NCI-H2227 treated with DMSO at 0.1 percent for 48 hours (cell line): ENCODE measurements at regions not wholly inside any gene's neighbourhood (a gene's known extent, or its start where the extent isn't known, plus 50 kb on each side); places are given as distances from the start of the nearest gene placed in this dataset.

Experiments
- DNase-seq: peaks from one replicate; lab custom pipeline; 2025; lab: John Stamatoyannopoulos, UW

- DNase-seq: no peak
These were observed 51.2 kb upstream of the PCBD1 start for GRCh38 chr10:70939441-70940003.

GRCh38 chr10:70940834-70941568 is 52.6 kb upstream of the PCBD1 start:
- DNase-seq: peak; percentile 2

- DNase-seq: no peak
These were observed 53.8 kb upstream of the PCBD1 start for GRCh38 chr10:70942125-70942524.

- DNase-seq: no peak
These were observed 54.4 kb upstream of the PCBD1 start for GRCh38 chr10:70942725-70943124.

GRCh38 chr10:70943249-70943648 is 54.9 kb upstream of the PCBD1 start:
- DNase-seq: no peak

GRCh38 chr10:70943841-70944466 is 55.6 kb upstream of the PCBD1 start:
- DNase-seq: no peak

- DNase-seq: no peak
These were observed 61.7 kb upstream of the PCBD1 start for GRCh38 chr10:70950037-70950436.

GRCh38 chr10:70950801-70951200 is 62.4 kb upstream of the PCBD1 start:
- DNase-seq: no peak

GRCh38 chr10:70952401-70952800 is 64.0 kb upstream of the PCBD1 start:
- no peak for DNase-seq

GRCh38 chr10:70952921-70953320 is 64.6 kb upstream of the PCBD1 start:
- no peak for DNase-seq

GRCh38 chr10:70954381-70955176 is 66.2 kb upstream of the PCBD1 start:
- peak; percentile 5 for DNase-seq

- DNase-seq: no peak
These were observed 67.8 kb upstream of the PCBD1 start for GRCh38 chr10:70956029-70956759.

- no peak for DNase-seq
These were observed 70.0 kb upstream of the PCBD1 start for GRCh38 chr10:70958396-70958795.

- no peak for DNase-seq
These were observed 72.0 kb upstream of the PCBD1 start for GRCh38 chr10:70960316-70960715.

- DNase-seq: no peak
These were observed 72.6 kb upstream of the PCBD1 start for GRCh38 chr10:70960783-70961570.

GRCh38 chr10:70962686-70963085 is 74.3 kb upstream of the PCBD1 start:
- DNase-seq: no peak

- no peak for DNase-seq
These were observed 74.9 kb upstream of the PCBD1 start for GRCh38 chr10:70963271-70963670.

GRCh38 chr10:70964245-70964644 is 75.9 kb upstream of the PCBD1 start:
- DNase-seq: no peak

GRCh38 chr10:70964881-70965280 is 76.5 kb upstream of the PCBD1 start:
- DNase-seq: no peak

GRCh38 chr10:70965566-70965965 is 77.2 kb upstream of the PCBD1 start:
- no peak for DNase-seq
